ENCODE measurements at regions not wholly inside any gene's neighbourhood (a gene's known extent, or its start where the extent isn't known, plus 50 kb on each side); places are given as distances from the start of the nearest gene placed in this dataset.

- H3K9ac ChIP-seq (ENCODE audit: low read depth in 1 of 2, low read length in 2 of 2), result peak overlapping the region in 1 of 2 donors; percentile 35
- H3K4me3 ChIP-seq (ENCODE audit: low read depth in 1 of 3, low read length in 3 of 3), result peak overlapping the region; percentile 49 to 95 (median 69)
- H3K27ac ChIP-seq (ENCODE audit: low read depth in 1 of 2, low read length in 2 of 2), result peak overlapping the region; percentile 86 to 91
- TF ChIP-seq RAD21 (IDR thresholded peaks at IDR 0.05) (peak; percentile 75 to 88), NR2F2 (IDR thresholded peaks at IDR 0.05) (no peak), CTCF (IDR thresholded peaks at IDR 0.05; ENCODE audit: low read depth, low read length, missing input control) (peak; percentile 82)
- WGBS, result under 1% methylated on average over 81 of the region's 81 CpGs
- DNase-seq (ENCODE audit: low spot score), result peak; percentile 83
- no peaks in the 10 kb centered on the region for H3K36me3 ChIP-seq (ENCODE audit: control insufficient read depth in 4 of 4, insufficient read depth in 3 of 4, low read depth in 1 of 4, low read length in 3 of 4)
- peaks cover 0 to 28% (median 9%) of the 10 kb centered on the region in 4 donors for H3K4me1 ChIP-seq (ENCODE audit: control insufficient read depth in 4 of 4, insufficient read depth in 4 of 4, low read length in 3 of 4)
- no peaks in the 10 kb centered on the region for H3K27me3 ChIP-seq (ENCODE audit: control insufficient read depth in 4 of 4, insufficient read depth in 4 of 4, low read length in 3 of 4)
- no peaks in the 10 kb centered on the region for H3K9me3 ChIP-seq (ENCODE audit: control insufficient read depth in 4 of 4, low read length in 3 of 4)
Measured at GRCh38 chr10:29735628-29736365, 101.0 kb upstream of the SVIL start.

- H3K27ac ChIP-seq (ENCODE audit: low read depth in 1 of 2, low read length in 2 of 2), result peak overlapping the region; percentile 86 to 91
- peak overlapping the region; percentile 3 to 95 (median 69) for H3K4me3 ChIP-seq (ENCODE audit: low read depth in 1 of 3, low read length in 3 of 3)
- DNase-seq (ENCODE audit: low spot score), result peak; percentile 52
- no peak for TF ChIP-seq JUND (IDR thresholded peaks at IDR 0.05)
- no peak for TF ChIP-seq ATF3 (IDR thresholded peaks at IDR 0.05)
- TF ChIP-seq MAX (IDR thresholded peaks at IDR 0.05), result no peak
- no peak for TF ChIP-seq NR2F2 (IDR thresholded peaks at IDR 0.05)
- no peak for TF ChIP-seq YY1 (IDR thresholded peaks at IDR 0.05)
- H3K36me3 ChIP-seq (ENCODE audit: control insufficient read depth in 4 of 4, insufficient read depth in 3 of 4, low read depth in 1 of 4, low read length in 3 of 4), result no peaks in the 10 kb centered on the region
- WGBS, result under 1% methylated on average over 77 of the region's 77 CpGs
- no peaks in the 10 kb centered on the region for H3K9me3 ChIP-seq (ENCODE audit: control insufficient read depth in 4 of 4, low read length in 3 of 4)
- no peaks in the 10 kb centered on the region for H3K27me3 ChIP-seq (ENCODE audit: control insufficient read depth in 4 of 4, insufficient read depth in 4 of 4, low read length in 3 of 4)
- peak overlapping the region; percentile 35 to 37 for H3K9ac ChIP-seq (ENCODE audit: low read depth in 1 of 2, low read length in 2 of 2)
- peaks cover 0 to 28% (median 9%) of the 10 kb centered on the region in 4 donors for H3K4me1 ChIP-seq (ENCODE audit: control insufficient read depth in 4 of 4, insufficient read depth in 4 of 4, low read length in 3 of 4)
Measured at GRCh38 chr10:29734962-29735627, 100.3 kb upstream of the SVIL start.

GRCh38 chr10:29734640-29734961 lies 99.8 kb upstream of the SVIL start:
- Histone ChIP-seq H3K4me1 (ENCODE audit: control insufficient read depth in 4 of 4, insufficient read depth in 4 of 4, low read length in 3 of 4) (peaks cover 0 to 28% (median 9%) of the 10 kb centered on the region in 4 donors), H3K27ac (ENCODE audit: low read depth in 1 of 2, low read length in 2 of 2) (peak overlapping the region; percentile 86 to 91), H3K27me3 (ENCODE audit: control insufficient read depth in 4 of 4, insufficient read depth in 4 of 4, low read length in 3 of 4) (no peaks in the 10 kb centered on the region), H3K36me3 (ENCODE audit: control insufficient read depth in 4 of 4, insufficient read depth in 3 of 4, low read depth in 1 of 4, low read length in 3 of 4) (no peaks in the 10 kb centered on the region), H3K4me3 (ENCODE audit: low read depth in 1 of 3, low read length in 3 of 3) (peak overlapping the region; percentile 3 to 95 (median 69)), H3K9me3 (ENCODE audit: control insufficient read depth in 4 of 4, low read length in 3 of 4) (no peaks in the 10 kb centered on the region), H3K9ac (ENCODE audit: low read depth in 1 of 2, low read length in 2 of 2) (peak overlapping the region in 1 of 2 donors; percentile 35)
- WGBS, result 34% methylated on average over 10 of the region's 10 CpGs
- no peak for DNase-seq (ENCODE audit: low spot score)
- TF ChIP-seq ZBTB33 (IDR thresholded peaks at IDR 0.05), result no peak
- no peak for TF ChIP-seq TAF1 (conservative IDR thresholded peaks at IDR 0.05)
- no peak for TF ChIP-seq YY1 (IDR thresholded peaks at IDR 0.05)
- no peak for TF ChIP-seq EGR1 (IDR thresholded peaks at IDR 0.05; ENCODE audit: low read depth in 2 of 2)
- no peak for TF ChIP-seq CTCF (IDR thresholded peaks at IDR 0.05; ENCODE audit: low read depth, low read length, missing input control)
- TF ChIP-seq NR2F2 (IDR thresholded peaks at IDR 0.05), result no peak
- TF ChIP-seq SP1 (IDR thresholded peaks at IDR 0.05), result no peak
- TF ChIP-seq RXRA (IDR thresholded peaks at IDR 0.05), result no peak
